Fibroblast of lung (primary cell): ENCODE measurements at regions not wholly inside any gene's neighbourhood (a gene's known extent, or its start where the extent isn't known, plus 50 kb on each side); places are given as distances from the start of the nearest gene placed in this dataset.

Experiments
- DNase-seq, 2 donors: peaks; one replicate each; pipeline versions ENCODE4 v3.0.0 to v3.0.0-alpha.2; 2010; ENCODE audit warnings: low read depth in 2 of 2
- H2AFZ ChIP-seq: 2 replicates; pipeline ENCODE4 v1.5.1; 2012; ENCODE audit warnings: low read length, control low read depth, inconsistent platforms
- H3K27ac ChIP-seq: 2 replicates; pipeline ENCODE4 v1.5.1; 2011; ENCODE audit warnings: low read length, control low read depth; ENCODE audit not compliant: insufficient read depth
- H3K27me3 ChIP-seq: 2 replicates; pipeline ENCODE4 v1.5.1; 2011; ENCODE audit warnings: mild to moderate bottlenecking, low read length; ENCODE audit not compliant: control insufficient read depth, insufficient read depth
- H3K36me3 ChIP-seq: 2 replicates; pipeline ENCODE4 v1.5.1; 2011; ENCODE audit warnings: low read length; ENCODE audit not compliant: control insufficient read depth, insufficient read depth
- H3K4me1 ChIP-seq: 2 replicates; pipeline ENCODE4 v1.5.1; 2011; ENCODE audit warnings: low read length; ENCODE audit not compliant: control insufficient read depth, insufficient read depth; ENCODE audit errors: extremely low read depth
- H3K4me2 ChIP-seq: 2 replicates; pipeline ENCODE4 v1.5.1; 2011; ENCODE audit warnings: low read length, control low read depth; ENCODE audit not compliant: insufficient read depth; ENCODE audit errors: extremely low read depth
- H3K4me3 ChIP-seq, 4 experiments: fragments of 200-600 bp in 1 of 4; sonication (generic) in 1 of 4; replicated peaks in 1 of 4; 2 replicates each; pipeline ENCODE4 v1.5.1; 2011 to 2016; ENCODE audit warnings: low read length in 4 of 4, low read depth in 3 of 4, mild to moderate bottlenecking in 3 of 4, control low read depth in 2 of 4, inconsistent platforms in 1 of 4, mixed read lengths in 1 of 4; ENCODE audit not compliant: insufficient read depth in 1 of 4; ENCODE audit errors: control extremely low read depth in 1 of 4
- H3K79me2 ChIP-seq: 2 replicates; pipeline ENCODE4 v1.5.1; 2012; ENCODE audit warnings: mild to moderate bottlenecking, low read length, inconsistent platforms; ENCODE audit not compliant: control insufficient read depth, insufficient read depth
- H3K9ac ChIP-seq: 2 replicates; pipeline ENCODE4 v1.5.1; 2011; ENCODE audit warnings: mild to moderate bottlenecking, low read length, control low read depth; ENCODE audit not compliant: insufficient read depth
- H3K9me3 ChIP-seq: 2 replicates; pipeline ENCODE4 v1.5.1; 2012; ENCODE audit warnings: low read depth, low read length; ENCODE audit not compliant: control insufficient read depth, insufficient read depth
- H4K20me1 ChIP-seq: 2 replicates; pipeline ENCODE4 v1.5.1; 2011; ENCODE audit warnings: low read length; ENCODE audit not compliant: control insufficient read depth, insufficient read depth; ENCODE audit errors: extremely low read depth
- EZH2 ChIP-seq: IDR thresholded peaks from 2 replicates; pipeline ENCODE4 v1.5.1; 2012; ENCODE audit warnings: low read length, control low read depth, mild to moderate bottlenecking; ENCODE audit errors: missing control alignments
- TF ChIP-seq, protein P1 (sequence below), 2 donors: IDR thresholded peaks in 1 of 2; conservative IDR thresholded peaks in 1 of 2; 1 replicate in 1 of 2; 2 replicates in 1 of 2; pipeline ENCODE4 v1.5.1; 2011 to 2012; ENCODE audit warnings: low read length in 2 of 2, control low read depth in 1 of 2, inconsistent platforms in 1 of 2, low read depth in 1 of 2, mild to moderate bottlenecking in 1 of 2

DNA sequence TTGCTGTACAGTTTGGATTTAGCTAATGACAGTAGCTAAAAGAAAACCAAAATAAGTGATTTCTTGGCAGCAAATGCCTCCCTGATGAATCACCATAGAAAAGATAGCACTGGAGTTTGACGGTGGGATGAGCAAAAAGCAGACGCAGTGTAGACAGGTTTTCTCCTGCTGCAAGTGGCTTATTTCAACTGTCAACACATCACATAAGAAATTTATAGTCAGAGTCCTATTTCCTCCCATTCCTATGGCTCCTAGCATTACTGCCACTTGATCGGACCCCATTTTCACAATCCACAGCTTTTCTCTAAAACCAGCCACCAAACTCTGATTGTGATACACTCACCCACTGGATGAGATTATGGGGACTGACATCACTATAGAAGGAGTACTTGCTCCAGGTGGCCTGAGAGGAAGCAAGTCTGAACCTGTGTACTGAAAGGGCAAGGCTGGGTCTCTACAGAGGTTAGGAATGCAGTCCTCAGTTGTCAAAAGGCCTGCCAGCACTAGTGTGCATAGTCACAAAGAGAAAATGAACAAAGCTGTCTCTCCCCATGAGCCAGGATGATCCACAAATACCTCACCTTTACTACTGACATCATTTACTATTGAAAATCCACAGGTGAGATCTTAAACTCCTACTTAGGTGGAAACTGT is 359.8 kb downstream of the LTN1 start:
- DNase-seq: peak; percentile 55 to 75
- peak overlapping the region; percentile 90 for H3K27ac ChIP-seq
- no peak overlapping the region for H3K9ac ChIP-seq
- H3K36me3 ChIP-seq: no peaks in the 10 kb centered on the region
- H3K27me3 ChIP-seq: no peaks in the 10 kb centered on the region
- H3K4me3 ChIP-seq: peak overlapping the region in 2 of 4 experiments; percentile 26 to 33
- H3K79me2 ChIP-seq: no peaks in the 10 kb centered on the region
- H3K4me2 ChIP-seq: peak overlapping the region; percentile 63
- no peaks in the 10 kb centered on the region for H3K9me3 ChIP-seq
- peak overlapping the region; percentile 26 for H2AFZ ChIP-seq
- peaks cover 19% of the 10 kb centered on the region for H3K4me1 ChIP-seq
- H4K20me1 ChIP-seq: no peaks in the 10 kb centered on the region
- TF ChIP-seq, protein P1, sequence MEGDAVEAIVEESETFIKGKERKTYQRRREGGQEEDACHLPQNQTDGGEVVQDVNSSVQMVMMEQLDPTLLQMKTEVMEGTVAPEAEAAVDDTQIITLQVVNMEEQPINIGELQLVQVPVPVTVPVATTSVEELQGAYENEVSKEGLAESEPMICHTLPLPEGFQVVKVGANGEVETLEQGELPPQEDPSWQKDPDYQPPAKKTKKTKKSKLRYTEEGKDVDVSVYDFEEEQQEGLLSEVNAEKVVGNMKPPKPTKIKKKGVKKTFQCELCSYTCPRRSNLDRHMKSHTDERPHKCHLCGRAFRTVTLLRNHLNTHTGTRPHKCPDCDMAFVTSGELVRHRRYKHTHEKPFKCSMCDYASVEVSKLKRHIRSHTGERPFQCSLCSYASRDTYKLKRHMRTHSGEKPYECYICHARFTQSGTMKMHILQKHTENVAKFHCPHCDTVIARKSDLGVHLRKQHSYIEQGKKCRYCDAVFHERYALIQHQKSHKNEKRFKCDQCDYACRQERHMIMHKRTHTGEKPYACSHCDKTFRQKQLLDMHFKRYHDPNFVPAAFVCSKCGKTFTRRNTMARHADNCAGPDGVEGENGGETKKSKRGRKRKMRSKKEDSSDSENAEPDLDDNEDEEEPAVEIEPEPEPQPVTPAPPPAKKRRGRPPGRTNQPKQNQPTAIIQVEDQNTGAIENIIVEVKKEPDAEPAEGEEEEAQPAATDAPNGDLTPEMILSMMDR (conservative IDR thresholded peaks at IDR 0.05 in 1 of 2, IDR thresholded peaks at IDR 0.05 in 1 of 2; ENCODE audit: low read depth in 1 of 2, low read length in 2 of 2): no peak
- no peak for TF ChIP-seq EZH2

DNA sequence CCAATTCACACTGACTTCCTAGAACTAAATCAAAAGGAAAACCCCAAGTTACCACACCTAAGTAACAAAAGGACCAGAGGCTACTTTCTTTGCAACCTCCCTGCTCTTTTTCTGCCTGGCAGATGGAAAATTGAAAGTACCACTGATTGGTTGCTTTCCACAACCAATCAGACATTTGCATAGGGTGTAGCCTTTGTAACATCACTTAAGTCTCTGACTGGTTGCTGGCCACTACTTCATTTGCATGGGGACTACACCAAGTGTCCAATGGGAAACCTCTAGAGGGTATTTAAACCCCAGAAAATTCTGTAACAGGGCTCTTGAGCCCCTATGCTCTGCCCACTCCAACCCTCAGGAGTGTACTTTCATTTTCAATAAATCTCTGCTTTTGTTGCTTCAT is 365.0 kb downstream of the LTN1 start:
- H2AFZ ChIP-seq: peak overlapping the region; percentile 25
- H3K79me2 ChIP-seq: no peaks in the 10 kb centered on the region
- no peak for DNase-seq
- H3K4me2 ChIP-seq: no peak overlapping the region
- no peaks in the 10 kb centered on the region for H3K27me3 ChIP-seq
- H3K27ac ChIP-seq: no peak overlapping the region
- TF ChIP-seq, protein P1 (conservative IDR thresholded peaks at IDR 0.05 in 1 of 2, IDR thresholded peaks at IDR 0.05 in 1 of 2; ENCODE audit: low read depth in 1 of 2, low read length in 2 of 2): no peak
- no peak for TF ChIP-seq EZH2
- no peaks in the 10 kb centered on the region for H4K20me1 ChIP-seq
- no peaks in the 10 kb centered on the region for H3K36me3 ChIP-seq
- no peak overlapping the region for H3K9ac ChIP-seq
- H3K9me3 ChIP-seq: no peaks in the 10 kb centered on the region
- no peak overlapping the region for H3K4me3 ChIP-seq
- H3K4me1 ChIP-seq: peaks cover 2% of the 10 kb centered on the region

DNA sequence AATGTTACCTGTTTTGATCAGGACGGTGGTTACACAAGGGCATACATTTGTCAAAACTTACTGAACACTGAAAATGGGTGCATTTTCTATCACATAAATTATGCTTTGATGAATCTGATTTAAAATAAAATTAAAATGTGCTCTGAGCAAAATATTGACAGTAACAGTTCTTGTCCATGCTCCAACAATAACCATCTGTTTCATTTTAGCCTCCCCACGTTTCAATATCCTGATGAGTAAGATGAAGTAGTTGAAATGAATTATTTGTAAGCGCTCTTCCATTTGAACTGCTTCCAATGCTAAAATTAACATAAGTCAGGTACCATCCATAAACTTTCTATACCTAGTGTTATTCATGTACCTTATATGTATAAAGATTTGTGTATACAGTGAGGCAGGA is 365.4 kb downstream of the LTN1 start:
- Histone ChIP-seq H3K27ac (no peak overlapping the region), H3K36me3 (no peaks in the 10 kb centered on the region), H3K9ac (no peak overlapping the region), H3K9me3 (no peaks in the 10 kb centered on the region), H3K4me3 (no peak overlapping the region), H3K4me1 (peaks cover 2% of the 10 kb centered on the region), H3K4me2 (no peak overlapping the region), H4K20me1 (no peaks in the 10 kb centered on the region), H2AFZ (peak overlapping the region; percentile 25), H3K79me2 (no peaks in the 10 kb centered on the region), H3K27me3 (no peaks in the 10 kb centered on the region)
- TF ChIP-seq, protein P1 (conservative IDR thresholded peaks at IDR 0.05 in 1 of 2, IDR thresholded peaks at IDR 0.05 in 1 of 2; ENCODE audit: low read depth in 1 of 2, low read length in 2 of 2): no peak
- TF ChIP-seq EZH2: no peak
- no peak for DNase-seq
